Upper lobe of left lung (tissue), 4 donors: ENCODE measurements at regions not wholly inside any gene's neighbourhood (a gene's known extent, or its start where the extent isn't known, plus 50 kb on each side); places are given as distances from the start of the nearest gene placed in this dataset.
"Not testable (repeated sequence)": the region's sequence is repeated elsewhere in the genome, so short reads cannot be mapped to it uniquely, and the experiment has no call there.

Experiments used
- EP300 ChIP-seq, 4 donors: sonication (generic); formaldehyde crosslinking; IDR thresholded peaks; one replicate each; pipeline ENCODE4 v1.5.1; 2017; ENCODE audit warnings: antibody characterized with exemption in 4 of 4, control low read depth in 2 of 4
- POLR2A ChIP-seq, 4 donors: fragments of 450-650 bp; IDR thresholded peaks; one replicate each; pipeline ENCODE4 v1.5.1; 2016 to 2017; ENCODE audit warnings: antibody characterized with exemption in 4 of 4, mild to moderate bottlenecking in 2 of 4
- POLR2AphosphoS5 ChIP-seq, 2 donors: sonication (generic); formaldehyde crosslinking; IDR thresholded peaks; one replicate each; pipeline ENCODE4 v1.5.1; 2017; ENCODE audit warnings: antibody characterized with exemption in 2 of 2
- TF ChIP-seq, protein P1 (sequence below), 6 experiments: fragments of 450-650 bp in 4 of 6; fragments of 200-600 bp in 2 of 6; sonication (generic) in 2 of 6; IDR thresholded peaks; one replicate each; pipeline ENCODE4 v1.5.1; 2016 to 2019; ENCODE audit warnings: antibody characterized with exemption in 6 of 6

DNA sequence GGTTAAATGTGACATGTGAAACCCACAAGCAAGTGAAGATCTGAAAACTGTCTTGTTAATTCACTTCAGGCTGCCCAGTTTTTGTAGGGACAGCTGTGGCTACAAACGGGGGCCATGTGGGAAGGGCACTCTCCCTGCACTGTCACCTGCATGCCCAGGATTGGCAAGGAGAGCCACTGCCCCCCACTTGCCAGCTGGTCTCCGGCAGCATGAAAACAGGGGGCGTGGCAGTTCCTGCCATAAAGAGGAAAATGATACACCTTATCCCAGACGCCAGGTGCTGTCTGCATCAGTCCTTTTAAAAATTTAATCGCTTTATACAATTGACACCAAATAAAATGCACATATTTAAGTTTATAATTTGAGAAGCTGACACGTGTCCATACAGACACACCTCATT is 309.1 kb downstream of the KLF13 start:
- not testable (repeated sequence) for TF ChIP-seq POLR2A, POLR2AphosphoS5, EP300 (IDR thresholded peaks at IDR 0.05)
- TF ChIP-seq, protein P1, sequence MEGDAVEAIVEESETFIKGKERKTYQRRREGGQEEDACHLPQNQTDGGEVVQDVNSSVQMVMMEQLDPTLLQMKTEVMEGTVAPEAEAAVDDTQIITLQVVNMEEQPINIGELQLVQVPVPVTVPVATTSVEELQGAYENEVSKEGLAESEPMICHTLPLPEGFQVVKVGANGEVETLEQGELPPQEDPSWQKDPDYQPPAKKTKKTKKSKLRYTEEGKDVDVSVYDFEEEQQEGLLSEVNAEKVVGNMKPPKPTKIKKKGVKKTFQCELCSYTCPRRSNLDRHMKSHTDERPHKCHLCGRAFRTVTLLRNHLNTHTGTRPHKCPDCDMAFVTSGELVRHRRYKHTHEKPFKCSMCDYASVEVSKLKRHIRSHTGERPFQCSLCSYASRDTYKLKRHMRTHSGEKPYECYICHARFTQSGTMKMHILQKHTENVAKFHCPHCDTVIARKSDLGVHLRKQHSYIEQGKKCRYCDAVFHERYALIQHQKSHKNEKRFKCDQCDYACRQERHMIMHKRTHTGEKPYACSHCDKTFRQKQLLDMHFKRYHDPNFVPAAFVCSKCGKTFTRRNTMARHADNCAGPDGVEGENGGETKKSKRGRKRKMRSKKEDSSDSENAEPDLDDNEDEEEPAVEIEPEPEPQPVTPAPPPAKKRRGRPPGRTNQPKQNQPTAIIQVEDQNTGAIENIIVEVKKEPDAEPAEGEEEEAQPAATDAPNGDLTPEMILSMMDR (IDR thresholded peaks at IDR 0.05) = not testable (repeated sequence)
